Stimulated activated CD4-positive, alpha-beta T cell treated with anti-CD3 and anti-CD28 coated beads, Interleukin-12 subunit alpha, Interleukin-12 subunit beta, amount 100 ng/mL, for 4 hours (primary cell): ENCODE measurements at regions not wholly inside any gene's neighbourhood (a gene's known extent, or its start where the extent isn't known, plus 50 kb on each side); places are given as distances from the start of the nearest gene placed in this dataset.

Source experiments
- DNase-seq: peaks from one replicate; pipeline ENCODE4 v3.0.0-alpha.2; 2020

GRCh38 chr3:104982130-104982529, 384.6 kb upstream of the ALCAM start:
- no peak for DNase-seq

GRCh38 chr3:104987859-104988258, 378.9 kb upstream of the ALCAM start:
- no peak for DNase-seq

- DNase-seq, result no peak
Observed at GRCh38 chr3:104988496-104988895, 378.2 kb upstream of the ALCAM start.

GRCh38 chr3:104989878-104990277, 376.8 kb upstream of the ALCAM start:
- no peak for DNase-seq

GRCh38 chr3:104990758-104991157, 376.0 kb upstream of the ALCAM start:
- no peak for DNase-seq

GRCh38 chr3:104992676-104993075, 374.0 kb upstream of the ALCAM start:
- no peak for DNase-seq

GRCh38 chr3:105006164-105006563, 360.5 kb upstream of the ALCAM start:
- DNase-seq, result no peak

GRCh38 chr3:105013657-105014056, 353.1 kb upstream of the ALCAM start:
- no peak for DNase-seq

GRCh38 chr3:105014631-105015030, 352.1 kb upstream of the ALCAM start:
- DNase-seq, result no peak

GRCh38 chr3:105022813-105023212, 343.9 kb upstream of the ALCAM start:
- DNase-seq, result no peak

GRCh38 chr3:105030211-105030610, 336.5 kb upstream of the ALCAM start:
- no peak for DNase-seq

GRCh38 chr3:105032541-105032940, 334.2 kb upstream of the ALCAM start:
- DNase-seq, result no peak

- DNase-seq, result no peak
Observed at GRCh38 chr3:105033081-105033480, 333.6 kb upstream of the ALCAM start.

- no peak for DNase-seq
Observed at GRCh38 chr3:105039004-105039403, 327.7 kb upstream of the ALCAM start.

GRCh38 chr3:105040026-105040622, 326.6 kb upstream of the ALCAM start:
- DNase-seq, result no peak

GRCh38 chr3:105042586-105042985, 324.1 kb upstream of the ALCAM start:
- DNase-seq, result no peak

- no peak for DNase-seq
Observed at GRCh38 chr3:105051111-105051510, 315.6 kb upstream of the ALCAM start.

GRCh38 chr3:105051972-105052371, 314.7 kb upstream of the ALCAM start:
- no peak for DNase-seq

- DNase-seq, result no peak
Observed at GRCh38 chr3:105062853-105063252, 303.9 kb upstream of the ALCAM start.

- DNase-seq, result no peak
Observed at GRCh38 chr3:105065895-105066839, 300.5 kb upstream of the ALCAM start.

- DNase-seq, result no peak
Observed at GRCh38 chr3:105067361-105067760, 299.3 kb upstream of the ALCAM start.

GRCh38 chr3:105077060-105077822, 289.5 kb upstream of the ALCAM start:
- DNase-seq, result no peak

GRCh38 chr3:105083945-105084344, 282.8 kb upstream of the ALCAM start:
- no peak for DNase-seq

GRCh38 chr3:105085506-105085905, 281.2 kb upstream of the ALCAM start:
- no peak for DNase-seq
